ENCODE measurements at regions not wholly inside any gene's neighbourhood (a gene's known extent, or its start where the extent isn't known, plus 50 kb on each side); places are given as distances from the start of the nearest gene placed in this dataset.

DNA sequence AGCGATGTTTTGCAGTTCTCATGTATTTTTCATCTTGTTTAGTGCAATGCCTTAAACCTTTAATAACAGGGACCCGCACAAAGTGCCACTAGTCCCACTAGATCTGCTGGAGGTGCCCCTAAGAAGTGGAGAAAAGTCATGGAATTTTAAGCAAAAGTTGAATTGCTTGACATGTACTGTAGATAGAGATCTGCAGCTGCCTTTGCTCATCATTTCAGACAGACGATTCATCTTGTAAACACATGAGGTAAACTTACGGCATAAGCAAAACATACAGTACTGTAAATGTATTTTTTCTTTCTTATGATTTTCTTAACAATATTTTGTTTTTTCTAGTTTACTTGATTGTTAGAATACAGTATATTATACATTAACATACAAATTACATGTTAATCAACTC, 295.6 kb downstream of the CASP12 start:
- Mint-ChIP-seq H3K4me3 (no peak overlapping the region), H3K4me1 (ENCODE audit: low read depth) (no peaks in the 10 kb centered on the region), H3K27me3 (ENCODE audit: low read depth) (no peaks in the 10 kb centered on the region), H3K36me3 (ENCODE audit: insufficient read depth) (no peaks in the 10 kb centered on the region), H3K9me3 (peaks cover 5% of the 10 kb centered on the region)
- no peak for ATAC-seq
- no peak for DNase-seq

GRCh38 chr11:104594228-104594958, 303.9 kb downstream of the CASP12 start:
- Mint-ChIP-seq H3K36me3 (ENCODE audit: insufficient read depth) (no peaks in the 10 kb centered on the region), H3K27me3 (ENCODE audit: low read depth) (no peaks in the 10 kb centered on the region), H3K4me3 (no peak overlapping the region), H3K4me1 (ENCODE audit: low read depth) (peaks cover 1% of the 10 kb centered on the region), H3K9me3 (no peaks in the 10 kb centered on the region)
- DNase-seq: no peak
- no peak for ATAC-seq

GRCh38 chr11:104588970-104589369, 309.3 kb downstream of the CASP12 start:
- H3K4me1 Mint-ChIP-seq (ENCODE audit: low read depth): no peaks in the 10 kb centered on the region
- H3K9me3 Mint-ChIP-seq: no peaks in the 10 kb centered on the region
- DNase-seq (no peak), ATAC-seq (no peak)
- H3K36me3 Mint-ChIP-seq (ENCODE audit: insufficient read depth): no peaks in the 10 kb centered on the region
- no peaks in the 10 kb centered on the region for H3K27me3 Mint-ChIP-seq (ENCODE audit: low read depth)
- no peak overlapping the region for H3K4me3 Mint-ChIP-seq

GRCh38 chr11:104588446-104588845, 309.8 kb downstream of the CASP12 start:
- no peaks in the 10 kb centered on the region for H3K36me3 Mint-ChIP-seq (ENCODE audit: insufficient read depth)
- H3K4me3 Mint-ChIP-seq: no peak overlapping the region
- H3K9me3 Mint-ChIP-seq: no peaks in the 10 kb centered on the region
- H3K27me3 Mint-ChIP-seq (ENCODE audit: low read depth): peaks cover 1% of the 10 kb centered on the region
- no peaks in the 10 kb centered on the region for H3K4me1 Mint-ChIP-seq (ENCODE audit: low read depth)
- ATAC-seq (no peak), DNase-seq (no peak)

GRCh38 chr11:104584823-104585222, 313.4 kb downstream of the CASP12 start:
- Mint-ChIP-seq H3K4me1 (ENCODE audit: low read depth) (no peaks in the 10 kb centered on the region), H3K27me3 (ENCODE audit: low read depth) (peaks cover 8% of the 10 kb centered on the region), H3K36me3 (ENCODE audit: insufficient read depth) (no peaks in the 10 kb centered on the region), H3K4me3 (no peak overlapping the region), H3K9me3 (no peaks in the 10 kb centered on the region)
- no peak for DNase-seq
- ATAC-seq: no peak

DNA sequence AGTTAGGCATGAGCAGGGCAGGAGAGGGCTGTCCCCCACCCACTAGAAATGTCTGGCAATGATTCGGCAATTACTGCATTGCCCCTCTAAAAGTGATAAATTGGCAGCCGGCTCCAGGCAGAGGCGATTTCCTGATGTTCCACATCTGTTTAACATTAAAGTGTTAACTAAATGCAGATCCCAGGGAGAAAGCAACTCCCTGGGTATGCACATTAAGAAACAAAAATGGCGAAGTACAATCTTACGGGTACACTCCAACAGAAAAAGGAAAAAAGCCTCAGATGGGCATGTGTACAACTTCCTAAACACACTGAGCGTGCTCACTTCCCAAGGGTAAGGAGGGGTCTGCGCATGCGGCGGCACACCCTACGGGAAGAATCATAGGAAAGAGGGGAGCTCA, 314.4 kb downstream of the CASP12 start:
- peaks cover 8% of the 10 kb centered on the region for H3K27me3 Mint-ChIP-seq (ENCODE audit: low read depth)

DNA sequence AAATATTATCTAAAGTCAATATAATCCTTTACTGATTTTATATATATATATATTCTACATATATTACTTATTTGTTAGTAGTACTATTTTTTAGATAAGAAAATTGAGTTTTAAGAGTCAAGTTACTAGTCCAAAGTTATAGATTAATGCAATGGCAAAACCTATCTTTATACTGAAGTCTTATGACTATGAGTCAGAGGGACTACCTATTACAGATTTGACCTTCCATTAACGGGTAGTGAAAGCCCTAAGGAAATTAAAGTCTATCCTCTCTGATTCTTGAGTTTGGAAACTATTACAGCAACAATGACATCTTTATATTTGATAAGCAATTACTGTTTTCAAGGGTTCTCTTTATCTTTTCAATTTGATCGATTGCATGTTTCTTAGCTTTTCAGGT, 315.8 kb downstream of the CASP12 start:
- ATAC-seq (no peak), DNase-seq (no peak)
- no peaks in the 10 kb centered on the region for H3K9me3 Mint-ChIP-seq
- H3K4me3 Mint-ChIP-seq: no peak overlapping the region
- no peaks in the 10 kb centered on the region for H3K36me3 Mint-ChIP-seq (ENCODE audit: insufficient read depth)
- H3K4me1 Mint-ChIP-seq (ENCODE audit: low read depth): no peaks in the 10 kb centered on the region
- H3K27me3 Mint-ChIP-seq (ENCODE audit: low read depth): peaks cover 8% of the 10 kb centered on the region

More for the DNA sequence above, 314.4 kb downstream of the CASP12 start:
- no peak for DNase-seq
- H3K9me3 Mint-ChIP-seq: no peaks in the 10 kb centered on the region
- no peaks in the 10 kb centered on the region for H3K36me3 Mint-ChIP-seq (ENCODE audit: insufficient read depth)
- H3K4me1 Mint-ChIP-seq (ENCODE audit: low read depth): no peaks in the 10 kb centered on the region
- no peak overlapping the region for H3K4me3 Mint-ChIP-seq
- ATAC-seq: no peak

DNA sequence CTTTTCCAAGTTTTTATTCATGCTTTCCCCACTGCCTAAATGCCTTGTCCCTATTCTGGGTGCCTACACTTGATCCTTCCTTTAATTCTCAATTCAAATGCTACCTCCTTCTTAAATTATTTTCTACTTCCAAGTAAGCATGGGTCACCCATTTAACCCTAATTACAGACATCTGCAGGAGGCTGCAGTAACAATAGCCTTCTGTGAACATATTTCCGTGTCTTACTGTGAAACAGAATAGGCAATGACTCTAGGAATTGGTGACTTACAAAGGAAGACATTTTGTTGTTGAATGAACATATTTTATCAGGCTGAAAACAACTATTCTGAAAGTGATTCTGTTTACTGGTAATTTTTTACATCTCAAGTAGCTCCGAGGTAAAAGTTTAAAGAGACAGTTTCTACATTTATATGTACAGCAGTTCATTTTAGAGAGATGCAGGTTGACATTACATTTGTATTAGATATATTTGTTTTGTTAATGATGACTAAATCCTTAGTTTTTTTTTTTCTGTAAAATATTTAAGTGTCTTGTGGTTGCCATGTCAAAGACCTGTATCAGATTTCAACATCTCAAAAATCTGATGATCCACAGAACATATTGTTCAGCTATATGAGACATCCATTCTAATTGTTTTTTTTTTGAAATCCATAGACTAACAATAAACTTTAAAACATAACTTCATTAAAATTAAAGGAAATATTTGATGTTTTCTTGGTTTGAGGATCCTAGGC, 316.8 kb downstream of the CASP12 start:
- H3K36me3 Mint-ChIP-seq (ENCODE audit: insufficient read depth): no peaks in the 10 kb centered on the region
- H3K4me1 Mint-ChIP-seq (ENCODE audit: low read depth): no peaks in the 10 kb centered on the region
- H3K4me3 Mint-ChIP-seq: no peak overlapping the region
- DNase-seq (no peak), ATAC-seq (no peak)
- H3K27me3 Mint-ChIP-seq (ENCODE audit: low read depth): peaks cover 8% of the 10 kb centered on the region
- no peaks in the 10 kb centered on the region for H3K9me3 Mint-ChIP-seq

GRCh38 chr11:104573441-104573990, 324.7 kb downstream of the CASP12 start:
- peaks cover 5% of the 10 kb centered on the region for H3K9me3 Mint-ChIP-seq
- H3K4me3 Mint-ChIP-seq: no peak overlapping the region
- no peaks in the 10 kb centered on the region for H3K27me3 Mint-ChIP-seq (ENCODE audit: low read depth)
- H3K36me3 Mint-ChIP-seq (ENCODE audit: insufficient read depth): no peaks in the 10 kb centered on the region
- no peaks in the 10 kb centered on the region for H3K4me1 Mint-ChIP-seq (ENCODE audit: low read depth)
- DNase-seq (no peak), ATAC-seq (no peak)

GRCh38 chr11:104572279-104572678, 326.0 kb downstream of the CASP12 start:
- H3K9me3 Mint-ChIP-seq: peaks cover 5% of the 10 kb centered on the region
- no peaks in the 10 kb centered on the region for H3K27me3 Mint-ChIP-seq (ENCODE audit: low read depth)
- no peak for ATAC-seq
- H3K36me3 Mint-ChIP-seq (ENCODE audit: insufficient read depth): no peaks in the 10 kb centered on the region
- H3K4me3 Mint-ChIP-seq: no peak overlapping the region
- no peak for DNase-seq
- H3K4me1 Mint-ChIP-seq (ENCODE audit: low read depth): no peaks in the 10 kb centered on the region

DNA sequence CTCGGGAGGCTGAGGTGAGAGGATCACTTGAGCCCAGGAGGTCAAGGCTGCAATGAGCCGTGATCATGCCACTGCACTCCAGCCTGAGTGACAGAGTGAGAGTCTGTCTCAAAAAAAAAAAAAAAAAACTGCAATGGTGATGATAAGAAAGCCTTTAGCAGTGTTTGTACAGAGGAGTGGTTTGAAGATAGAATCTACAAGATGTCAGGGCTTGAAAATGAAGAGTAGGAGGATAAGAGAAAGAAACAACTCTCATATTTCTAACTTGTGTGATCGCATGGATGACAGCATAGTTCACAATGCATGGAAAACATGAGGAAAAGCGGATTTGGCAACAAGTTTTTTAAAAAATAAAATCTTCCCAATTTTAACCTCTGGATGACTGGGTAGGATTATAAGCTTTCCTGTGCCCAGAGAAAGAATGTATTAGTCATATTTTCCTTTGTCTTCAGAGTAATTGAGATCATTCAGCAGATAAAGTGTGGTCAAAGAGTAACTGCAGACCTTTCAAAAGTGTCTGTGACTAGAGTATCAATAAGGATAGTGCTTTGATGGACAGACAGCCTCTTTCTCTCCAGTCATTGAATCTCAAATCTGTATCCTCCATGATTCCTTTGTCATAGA, 328.1 kb downstream of the CASP12 start:
- ATAC-seq: no peak
- Mint-ChIP-seq H3K4me1 (ENCODE audit: low read depth) (no peaks in the 10 kb centered on the region), H3K9me3 (no peaks in the 10 kb centered on the region)

DNA sequence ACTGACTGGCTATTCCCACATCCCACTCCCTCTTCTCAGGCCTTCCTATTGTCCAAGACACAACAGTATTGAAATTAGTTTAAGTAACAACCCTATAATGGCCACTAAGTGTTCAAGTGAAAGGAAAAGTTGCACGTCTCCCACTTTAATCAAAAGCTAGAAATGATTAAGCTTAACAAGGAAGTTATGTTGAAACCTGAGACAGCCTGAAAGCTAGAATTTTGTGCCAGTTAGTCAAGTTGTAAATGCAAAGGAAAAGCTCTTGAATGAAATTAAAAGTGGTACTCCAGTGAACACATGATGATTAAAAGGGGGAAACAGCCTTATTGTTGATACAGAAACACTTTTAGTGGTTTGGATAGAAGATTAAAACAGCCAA, 332.7 kb downstream of the CASP12 start:
- Mint-ChIP-seq H3K27me3 (ENCODE audit: low read depth) (no peaks in the 10 kb centered on the region), H3K4me1 (ENCODE audit: low read depth) (no peaks in the 10 kb centered on the region), H3K9me3 (peaks cover 6% of the 10 kb centered on the region), H3K4me3 (no peak overlapping the region), H3K36me3 (ENCODE audit: insufficient read depth) (no peaks in the 10 kb centered on the region)
- no peak for DNase-seq
- no peak for ATAC-seq

More for the DNA sequence above, 328.1 kb downstream of the CASP12 start:
- no peaks in the 10 kb centered on the region for H3K36me3 Mint-ChIP-seq (ENCODE audit: insufficient read depth)
- H3K4me3 Mint-ChIP-seq: no peak overlapping the region
- no peaks in the 10 kb centered on the region for H3K27me3 Mint-ChIP-seq (ENCODE audit: low read depth)
- DNase-seq: no peak

GRCh38 chr11:104564921-104565582, 333.2 kb downstream of the CASP12 start:
- peaks cover 6% of the 10 kb centered on the region for H3K9me3 Mint-ChIP-seq
- no peak overlapping the region for H3K4me3 Mint-ChIP-seq
- no peaks in the 10 kb centered on the region for H3K4me1 Mint-ChIP-seq (ENCODE audit: low read depth)
- no peaks in the 10 kb centered on the region for H3K36me3 Mint-ChIP-seq (ENCODE audit: insufficient read depth)
- H3K27me3 Mint-ChIP-seq (ENCODE audit: low read depth): no peaks in the 10 kb centered on the region
- no peak for DNase-seq
- no peak for ATAC-seq

DNA sequence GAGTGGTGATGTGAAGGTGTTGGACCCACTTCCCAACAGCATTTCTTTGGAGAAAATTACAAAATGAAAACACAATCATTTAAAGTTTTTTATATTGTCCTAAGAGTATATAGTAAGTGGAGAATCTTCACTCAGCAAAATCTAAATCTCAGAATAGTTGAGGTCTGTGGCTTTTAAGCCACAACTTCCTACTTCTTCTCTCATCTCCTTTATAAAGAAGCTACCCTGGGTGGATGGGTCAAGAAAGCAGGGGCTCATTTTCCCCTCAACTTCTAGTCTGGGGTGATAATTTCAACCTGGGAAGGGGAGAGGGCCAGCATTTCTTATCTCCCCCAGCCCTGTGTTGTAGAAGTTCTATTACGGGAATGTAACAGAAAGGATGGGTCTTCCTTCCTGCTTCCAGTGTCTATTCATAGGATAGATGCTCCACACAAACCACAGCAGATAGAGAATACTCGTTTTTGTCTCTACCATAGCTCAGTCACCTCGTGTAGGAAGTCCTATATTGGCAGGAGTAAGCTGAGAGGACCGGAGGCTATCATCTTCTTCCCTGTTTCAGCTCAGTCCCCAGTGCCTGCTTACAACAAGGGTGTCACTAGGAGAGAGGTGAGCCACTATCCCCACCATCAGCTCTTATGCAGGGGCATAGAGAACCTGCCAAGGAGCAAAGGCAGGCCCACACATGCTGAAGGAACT, 341.5 kb downstream of the CASP12 start:
- ATAC-seq (no peak), DNase-seq (no peak)
- Mint-ChIP-seq H3K36me3 (ENCODE audit: insufficient read depth) (no peaks in the 10 kb centered on the region), H3K4me1 (ENCODE audit: low read depth) (peaks cover 10% of the 10 kb centered on the region), H3K27me3 (ENCODE audit: low read depth) (peaks cover 9% of the 10 kb centered on the region), H3K9me3 (no peaks in the 10 kb centered on the region), H3K4me3 (no peak overlapping the region)

Data from activated T-cell treated with anti-CD3 and anti-CD28 coated beads, Interleukin-2, amount 50 U/mL, for 4 hours (primary cell).